ENCODE measurements at regions not wholly inside any gene's neighbourhood (a gene's known extent, or its start where the extent isn't known, plus 50 kb on each side); places are given as distances from the start of the nearest gene placed in this dataset.

GRCh38 chr2:217491271-217491670, 511.5 kb downstream of the TNS1 start:
- no peak overlapping the region for H3K4me3 ChIP-seq (ENCODE audit: low read depth in 2 of 2, low read length in 2 of 2)
- H3K27me3 ChIP-seq (ENCODE audit: control insufficient read depth, insufficient read depth, low read length), result peaks cover 2% of the 10 kb centered on the region; the same call in 1 of the 2 replicates
- H3K27ac ChIP-seq (ENCODE audit: low read length), result no peak overlapping the region
- H3K9me3 ChIP-seq (ENCODE audit: control insufficient read depth, insufficient read depth, low read depth, low read length), result no peaks in the 10 kb centered on the region
- in situ Hi-C loops (cut with HindIII; ENCODE audit: low pct_unique_long_range_greater_than_20kb, low sequenced_read_pairs), result no loop called here
- no peak for ATAC-seq
- no peak for DNase-seq (ENCODE audit: low read depth, low spot score)
- no peaks in the 10 kb centered on the region for H3K36me3 ChIP-seq (ENCODE audit: control insufficient read depth, insufficient read depth, low read length)
- no TSS peak for BruUV-seq (replicated peaks)
- CTCF ChIA-PET, result no interaction called here
- POLR2A ChIA-PET, result no interaction called here
- no peaks in the 10 kb centered on the region for H3K4me1 ChIP-seq (ENCODE audit: control insufficient read depth, insufficient read depth, low read length)
- intact Hi-C loops (cut with micrococcal nuclease; ENCODE audit: unreplicated experiment), result no loop called here
- TF ChIP-seq CTCF (IDR thresholded peaks at IDR 0.05) (no peak), REST (IDR thresholded peaks at IDR 0.05; ENCODE audit: insufficient read depth in 1 of 2, low read depth in 2 of 2, low read length in 1 of 2) (no peak), TCF7L2 (IDR thresholded peaks at IDR 0.05; ENCODE audit: low read depth, low read length) (no peak), POLR2AphosphoS5 (IDR thresholded peaks at IDR 0.05; ENCODE audit: low read depth, low read length) (no peak), SIN3A (IDR thresholded peaks at IDR 0.05; ENCODE audit: borderline replicate concordance, insufficient read depth, low read depth, low read length) (no peak)

- BruUV-seq (replicated peaks), result no TSS peak
- intact Hi-C loops (cut with micrococcal nuclease; ENCODE audit: unreplicated experiment), result no loop called here
- TF ChIP-seq REST (IDR thresholded peaks at IDR 0.05; ENCODE audit: insufficient read depth in 1 of 2, low read depth in 2 of 2, low read length in 1 of 2), result no peak
- TF ChIP-seq SIN3A (IDR thresholded peaks at IDR 0.05; ENCODE audit: borderline replicate concordance, insufficient read depth, low read depth, low read length), result no peak
Observed at GRCh38 chr2:217489145-217489960, 513.4 kb downstream of the TNS1 start.

More at GRCh38 chr2:217489145-217489960, 513.4 kb downstream of the TNS1 start:
- Histone ChIP-seq H3K27ac (ENCODE audit: low read length) (no peak overlapping the region), H3K4me3 (ENCODE audit: low read depth in 2 of 2, low read length in 2 of 2) (no peak overlapping the region), H3K27me3 (ENCODE audit: control insufficient read depth, insufficient read depth, low read length) (peaks cover 2% of the 10 kb centered on the region; the same call in 1 of the 2 replicates), H3K4me1 (ENCODE audit: control insufficient read depth, insufficient read depth, low read length) (no peaks in the 10 kb centered on the region), H3K9me3 (ENCODE audit: control insufficient read depth, insufficient read depth, low read depth, low read length) (no peaks in the 10 kb centered on the region), H3K36me3 (ENCODE audit: control insufficient read depth, insufficient read depth, low read length) (no peaks in the 10 kb centered on the region)
- ChIA-PET CTCF (no interaction called here), POLR2A (no interaction called here)
- ATAC-seq (no peak), DNase-seq (ENCODE audit: low read depth, low spot score) (no peak)
- in situ Hi-C loops (cut with HindIII; ENCODE audit: low pct_unique_long_range_greater_than_20kb, low sequenced_read_pairs), result no loop called here

Data from Panc1 (cell line).